ENCODE measurements at regions not wholly inside any gene's neighbourhood (a gene's known extent, or its start where the extent isn't known, plus 50 kb on each side); places are given as distances from the start of the nearest gene placed in this dataset.
"Not testable (repeated sequence)": the region's sequence is repeated elsewhere in the genome, so short reads cannot be mapped to it uniquely, and the experiment has no call there.

GRCh38 chrX:13386636-13387035 lies 66.8 kb upstream of the ATXN3L start:
- no peak for DNase-seq (ENCODE audit: low read depth, low spot score)

DNA sequence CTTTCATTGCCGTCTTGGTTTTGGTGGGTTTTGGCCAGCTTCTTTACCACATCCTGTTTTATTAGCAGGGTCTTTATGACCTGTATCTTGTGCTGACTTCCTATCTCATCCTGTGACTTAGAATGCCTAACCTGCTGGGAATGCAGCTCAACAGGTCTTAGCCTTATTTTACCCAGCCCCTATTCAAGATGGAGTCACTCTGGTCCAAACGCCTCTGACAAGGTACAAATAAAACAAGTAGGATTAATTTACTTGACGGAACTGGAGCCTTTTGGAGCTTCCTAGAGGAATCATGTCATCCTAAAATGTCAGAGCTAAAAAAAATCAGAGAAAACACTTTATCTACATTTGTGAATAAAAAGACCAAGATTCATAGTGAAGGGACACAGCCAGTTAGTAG lies 66.2 kb upstream of the ATXN3L start:
- DNase-seq (ENCODE audit: low read depth, low spot score): no peak

DNA sequence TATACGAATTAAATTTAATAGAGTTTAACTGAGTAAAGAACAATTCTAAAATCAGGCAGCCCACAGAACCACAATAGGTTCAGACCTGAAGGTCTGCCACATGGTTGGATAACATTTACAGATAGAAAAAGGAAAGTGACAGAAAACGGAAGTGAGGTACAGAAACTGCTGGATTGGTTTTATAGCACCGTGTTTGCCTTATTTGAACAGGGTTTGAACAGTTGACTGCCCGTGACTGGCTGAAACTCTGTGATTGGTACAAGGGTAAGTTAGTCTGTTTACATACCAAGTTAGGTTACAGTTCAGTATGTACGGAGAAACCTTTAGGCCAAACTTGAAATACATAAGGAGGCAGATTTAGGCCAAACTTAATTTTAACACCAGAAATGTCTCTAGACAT lies 64.1 kb upstream of the ATXN3L start:
- no peak for DNase-seq (ENCODE audit: low read depth, low spot score)

DNA sequence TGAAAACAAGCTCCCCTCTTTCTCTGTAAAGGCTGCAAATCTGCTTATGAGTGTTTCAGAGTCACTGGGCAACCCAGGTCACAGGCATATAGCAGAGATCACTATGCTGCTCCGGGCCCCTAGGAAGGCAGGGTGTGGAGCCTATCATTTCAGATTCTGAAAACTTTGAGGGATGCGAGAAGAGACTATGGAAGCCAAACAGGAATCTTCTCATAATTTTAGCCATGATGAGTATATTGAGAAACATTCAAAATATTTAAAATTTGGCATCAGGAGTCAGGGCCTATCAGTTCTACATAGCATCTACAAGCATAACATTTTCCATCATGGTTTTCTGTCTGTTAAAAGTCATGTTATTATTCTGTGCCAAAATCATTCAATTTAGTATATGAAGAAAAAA lies 61.7 kb upstream of the ATXN3L start:
- no peak for DNase-seq (ENCODE audit: low read depth, low spot score)

DNA sequence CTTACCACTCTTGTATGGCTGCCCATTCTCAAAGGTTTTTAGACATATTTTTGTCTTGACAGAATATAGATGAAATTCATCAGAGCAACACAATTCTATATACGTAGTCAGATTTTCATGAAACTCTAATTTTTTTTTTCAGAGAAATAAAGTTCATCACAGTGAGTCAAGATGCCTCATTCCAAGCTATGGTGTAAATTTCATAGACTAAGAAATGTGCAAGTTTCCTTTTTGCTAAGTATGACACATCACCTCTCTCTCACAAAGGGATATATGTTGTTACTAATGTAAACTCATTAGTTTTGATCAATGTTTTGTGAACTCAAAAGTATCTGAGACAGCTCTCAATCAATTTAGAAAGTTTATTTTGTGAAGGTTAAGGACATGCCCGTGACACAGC lies 60.4 kb upstream of the ATXN3L start:
- no peak for DNase-seq (ENCODE audit: low read depth, low spot score)

GRCh38 chrX:13378562-13379518 lies 59.0 kb upstream of the ATXN3L start:
- not testable (repeated sequence) for DNase-seq (ENCODE audit: low read depth, low spot score)

DNA sequence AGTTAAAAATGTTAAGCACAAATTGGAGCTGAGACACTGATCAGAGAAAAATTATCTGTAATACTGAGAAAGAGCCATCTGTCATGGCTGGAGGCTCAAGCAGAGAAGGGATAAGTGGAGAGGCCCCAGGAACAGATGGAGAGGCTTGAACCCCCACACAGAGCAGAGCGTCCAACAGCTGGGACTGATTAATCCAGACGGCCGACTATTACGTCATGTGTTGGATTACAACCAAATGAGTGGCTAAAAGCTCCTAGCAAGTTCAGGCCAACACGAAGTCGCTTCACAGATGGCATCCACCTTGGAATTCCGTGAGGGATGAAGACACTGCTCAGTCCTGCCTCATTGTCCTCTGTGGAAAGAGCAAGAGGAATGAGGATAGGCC lies 57.7 kb upstream of the ATXN3L start:
- DNase-seq (ENCODE audit: low read depth, low spot score): peak; percentile 66

- DNase-seq (ENCODE audit: low read depth, low spot score): peak; percentile 90
These were observed 57.1 kb upstream of the ATXN3L start for GRCh38 chrX:13376857-13377549.

DNA sequence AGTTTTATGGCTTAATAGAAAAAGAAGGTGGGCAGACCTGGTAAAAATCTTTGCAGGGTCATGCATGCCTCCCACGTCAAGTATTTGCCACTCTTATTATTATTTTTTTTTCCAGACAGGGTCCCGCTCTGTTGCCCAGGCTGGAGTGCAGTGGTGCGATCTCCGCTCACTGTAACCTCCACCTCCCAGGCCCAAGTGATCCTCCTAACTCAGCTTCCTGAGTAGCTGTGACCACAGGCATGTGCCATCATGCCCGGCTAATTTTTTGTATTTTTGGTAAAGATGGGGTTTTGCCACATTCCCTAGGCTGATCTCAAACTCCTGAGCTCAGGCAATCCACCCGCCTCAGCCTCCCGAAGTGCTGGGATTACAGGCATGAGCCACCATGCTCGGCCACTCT lies 55.7 kb upstream of the ATXN3L start:
- DNase-seq (ENCODE audit: low read depth, low spot score): not testable (repeated sequence)

GRCh38 chrX:13374364-13374763 lies 54.5 kb upstream of the ATXN3L start:
- DNase-seq (ENCODE audit: low read depth, low spot score): no peak

- peak; percentile 73 for DNase-seq (ENCODE audit: low read depth, low spot score)
These were observed 53.8 kb upstream of the ATXN3L start for GRCh38 chrX:13373431-13374187.

- no peak for DNase-seq (ENCODE audit: low read depth, low spot score)
These were observed 53.2 kb upstream of the ATXN3L start for GRCh38 chrX:13373027-13373426.

- DNase-seq (ENCODE audit: low read depth, low spot score): no peak
These were observed 52.5 kb upstream of the ATXN3L start for GRCh38 chrX:13372203-13372980.

DNA sequence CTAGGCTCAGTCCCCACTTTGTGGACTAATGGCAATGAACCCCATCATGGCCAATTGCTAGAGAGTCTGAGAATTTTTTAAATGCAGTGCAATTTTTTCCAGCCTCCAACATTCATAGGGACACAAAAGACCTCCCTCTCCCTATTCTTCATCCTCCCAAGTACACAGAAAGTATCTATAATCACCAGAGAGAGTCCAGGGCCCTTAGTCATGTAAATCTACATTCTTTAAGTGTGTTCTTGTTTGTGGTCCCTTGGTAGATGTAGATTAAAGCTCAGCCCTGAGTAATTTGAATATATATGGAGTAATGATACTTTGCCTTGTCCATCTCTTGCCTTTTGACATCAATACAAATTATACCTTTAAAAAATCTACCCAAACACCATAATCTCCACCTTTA lies 51.3 kb upstream of the ATXN3L start:
- no peak for DNase-seq (ENCODE audit: low read depth, low spot score)

GRCh38 chrX:13370713-13371112 lies 50.9 kb upstream of the ATXN3L start:
- no peak for DNase-seq (ENCODE audit: low read depth, low spot score)

Measured in astrocyte of the hippocampus (primary cell).